Gastroesophageal sphincter (tissue), 4 donors: ENCODE measurements at regions not wholly inside any gene's neighbourhood (a gene's known extent, or its start where the extent isn't known, plus 50 kb on each side); places are given as distances from the start of the nearest gene placed in this dataset.

Experiments used
- ATAC-seq: fragments of 150-250 bp; one replicate; pipeline ENCODE4 v1.9.1; 2016; ENCODE audit warnings: mild to moderate bottlenecking, moderate library complexity
- H3K27ac ChIP-seq, 4 donors: fragments of 200-600 bp; sonication (generic) in 3 of 4; 1 replicate in 3 of 4; 2 replicates in 1 of 4; pipeline ENCODE4 v1.5.1; 2016 to 2019
- H3K27me3 ChIP-seq: fragments of 200-600 bp; sonication (generic); one replicate; pipeline ENCODE4 v1.5.1; 2019
- H3K36me3 ChIP-seq, 2 donors: fragments of 200-600 bp; sonication (generic); one replicate each; pipeline ENCODE4 v1.5.1; 2019; ENCODE audit warnings: control low read depth in 1 of 2
- H3K4me1 ChIP-seq, 3 donors: fragments of 200-600 bp; sonication (generic); 1 replicate in 2 of 3; 2 replicates in 1 of 3; pipeline ENCODE4 v1.5.1; 2016 to 2019; ENCODE audit warnings: control low read depth in 2 of 3
- H3K4me3 ChIP-seq, 2 donors: fragments of 200-600 bp; sonication (generic); one replicate each; pipeline ENCODE4 v1.5.1; 2019; ENCODE audit warnings: mild to moderate bottlenecking in 1 of 2, moderate library complexity in 1 of 2
- H3K9me3 ChIP-seq, 3 donors: fragments of 200-600 bp; sonication (generic); one replicate each; pipeline ENCODE4 v1.5.1; 2017 to 2019; ENCODE audit warnings: control low read depth in 2 of 3
- EP300 ChIP-seq: sonication (generic); formaldehyde crosslinking; IDR thresholded peaks from one replicate; pipeline ENCODE4 v1.6.1; 2017; ENCODE audit warnings: antibody characterized with exemption, mild to moderate bottlenecking
- POLR2A ChIP-seq, 2 donors: fragments of 450-650 bp; IDR thresholded peaks; one replicate each; pipeline ENCODE4 v1.6.1; 2017; ENCODE audit warnings: antibody characterized with exemption in 2 of 2, mild to moderate bottlenecking in 2 of 2, moderate library complexity in 1 of 2
- POLR2AphosphoS5 ChIP-seq: sonication (generic); formaldehyde crosslinking; IDR thresholded peaks from one replicate; pipeline ENCODE4 v1.6.1; 2017; ENCODE audit warnings: antibody characterized with exemption
- WGBS, 2 donors: methylation state at CpG; one replicate each; pipeline ENCODE4 v1.1.5; 2018; ENCODE audit warnings: low coverage in 1 of 2; 5-methylcytosine and 5-hydroxymethylcytosine counted together
- TF ChIP-seq, protein P1 (sequence below), 4 experiments: fragments of 200-600 bp in 2 of 4; fragments of 450-650 bp in 2 of 4; sonication (generic) in 1 of 4; IDR thresholded peaks; one replicate each; pipeline ENCODE4 v1.5.1; 2017 to 2019; ENCODE audit warnings: antibody characterized with exemption in 4 of 4, mild to moderate bottlenecking in 2 of 4, moderate library complexity in 2 of 4

DNA sequence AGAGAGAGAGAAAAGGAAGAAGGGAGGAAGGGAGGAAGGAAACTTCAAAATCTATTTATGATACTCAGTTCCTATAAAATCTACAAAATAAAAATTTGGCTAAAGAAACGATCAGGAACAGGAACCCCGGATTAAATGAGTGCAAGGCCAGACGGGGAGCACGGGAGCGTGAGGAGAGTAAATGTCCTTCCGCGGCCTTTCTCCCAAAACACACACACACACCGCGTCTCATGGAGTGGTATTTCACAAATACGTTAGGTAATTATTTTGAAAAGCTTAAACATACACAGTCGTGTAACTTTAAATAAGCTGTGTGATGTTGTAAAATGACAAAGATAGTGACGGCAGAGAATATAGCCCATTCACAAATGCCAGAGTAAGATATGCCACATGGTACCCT, 125.7 kb upstream of the AFDN start:
- H3K4me1 ChIP-seq: peaks cover 0 to 11% (median 0%) of the 10 kb centered on the region in 3 donors
- no peak for TF ChIP-seq POLR2A (IDR thresholded peaks at IDR 0.05)
- no peak for TF ChIP-seq EP300
- TF ChIP-seq, protein P1, sequence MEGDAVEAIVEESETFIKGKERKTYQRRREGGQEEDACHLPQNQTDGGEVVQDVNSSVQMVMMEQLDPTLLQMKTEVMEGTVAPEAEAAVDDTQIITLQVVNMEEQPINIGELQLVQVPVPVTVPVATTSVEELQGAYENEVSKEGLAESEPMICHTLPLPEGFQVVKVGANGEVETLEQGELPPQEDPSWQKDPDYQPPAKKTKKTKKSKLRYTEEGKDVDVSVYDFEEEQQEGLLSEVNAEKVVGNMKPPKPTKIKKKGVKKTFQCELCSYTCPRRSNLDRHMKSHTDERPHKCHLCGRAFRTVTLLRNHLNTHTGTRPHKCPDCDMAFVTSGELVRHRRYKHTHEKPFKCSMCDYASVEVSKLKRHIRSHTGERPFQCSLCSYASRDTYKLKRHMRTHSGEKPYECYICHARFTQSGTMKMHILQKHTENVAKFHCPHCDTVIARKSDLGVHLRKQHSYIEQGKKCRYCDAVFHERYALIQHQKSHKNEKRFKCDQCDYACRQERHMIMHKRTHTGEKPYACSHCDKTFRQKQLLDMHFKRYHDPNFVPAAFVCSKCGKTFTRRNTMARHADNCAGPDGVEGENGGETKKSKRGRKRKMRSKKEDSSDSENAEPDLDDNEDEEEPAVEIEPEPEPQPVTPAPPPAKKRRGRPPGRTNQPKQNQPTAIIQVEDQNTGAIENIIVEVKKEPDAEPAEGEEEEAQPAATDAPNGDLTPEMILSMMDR (IDR thresholded peaks at IDR 0.05): no peak
- TF ChIP-seq POLR2AphosphoS5: no peak
- H3K36me3 ChIP-seq: no peaks in the 10 kb centered on the region
- WGBS, 2 donors: 82 to 86% methylated on average over 4 to 12 of the region's 12 CpGs
- H3K9me3 ChIP-seq: no peaks in the 10 kb centered on the region
- H3K27me3 ChIP-seq: no peaks in the 10 kb centered on the region
- no peak for ATAC-seq
- no peak overlapping the region for H3K4me3 ChIP-seq
- no peak overlapping the region for H3K27ac ChIP-seq

DNA sequence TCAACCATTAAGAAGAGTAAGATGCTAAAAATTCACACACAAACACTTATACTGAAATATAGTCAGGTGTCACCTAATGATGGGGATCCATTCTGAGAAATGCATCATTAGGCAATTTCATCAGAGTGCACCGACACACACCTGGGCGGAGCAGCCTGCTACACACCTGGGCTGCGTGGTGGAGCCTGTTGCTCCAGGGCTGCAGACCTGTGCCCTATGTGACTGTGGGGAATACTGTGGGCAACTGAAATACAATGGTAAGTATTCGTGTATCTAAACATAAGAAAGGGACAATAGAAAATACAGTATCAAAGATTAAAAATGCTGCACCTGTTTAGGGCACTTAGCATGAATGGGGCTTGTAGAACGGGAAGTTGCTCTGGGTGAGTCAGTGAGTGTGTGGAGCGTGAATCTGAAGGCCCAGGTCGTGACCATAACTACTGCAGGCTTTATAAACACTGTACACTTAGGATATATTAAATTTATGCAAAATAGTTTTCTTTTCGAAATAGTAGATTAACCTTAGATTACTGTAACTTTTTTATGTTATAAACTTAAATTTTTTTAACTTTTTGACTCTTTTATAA, 124.4 kb upstream of the AFDN start:
- Histone ChIP-seq H3K9me3 (no peaks in the 10 kb centered on the region), H3K4me1 (peaks cover 0 to 11% (median 0%) of the 10 kb centered on the region in 3 donors), H3K27me3 (no peaks in the 10 kb centered on the region), H3K36me3 (no peaks in the 10 kb centered on the region), H3K4me3 (no peak overlapping the region), H3K27ac (no peak overlapping the region)
- no peak for ATAC-seq
- 81 to 87% methylated on average over 7 to 8 of the region's 8 CpGs for WGBS, 2 donors
- no peak for TF ChIP-seq POLR2A (IDR thresholded peaks at IDR 0.05)
- no peak for TF ChIP-seq EP300
- TF ChIP-seq, protein P1 (IDR thresholded peaks at IDR 0.05): no peak
- TF ChIP-seq POLR2AphosphoS5: no peak

DNA sequence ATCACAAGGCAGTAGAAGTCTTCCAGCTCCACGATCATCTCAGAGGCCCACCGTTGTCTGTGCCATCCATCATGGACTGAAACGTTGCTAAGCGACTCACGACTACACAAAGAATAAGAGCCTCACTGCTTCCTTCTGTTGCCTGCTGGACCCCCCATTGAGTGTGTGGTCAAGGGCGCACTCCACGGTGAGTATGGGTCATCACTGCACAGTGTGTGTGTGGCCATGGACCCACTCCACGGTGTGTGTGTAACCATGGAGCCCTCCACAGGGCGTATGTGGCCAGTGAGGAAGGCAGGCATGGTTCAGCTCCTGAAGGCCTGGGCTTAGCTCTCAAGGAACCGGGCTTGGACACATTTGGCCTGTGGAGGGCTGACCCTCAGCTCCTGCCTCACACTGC, 123.4 kb upstream of the AFDN start:
- H3K4me1 ChIP-seq: peaks cover 0 to 11% (median 0%) of the 10 kb centered on the region in 3 donors
- 29 to 68% methylated on average over 2 to 6 of the region's 10 CpGs for WGBS, 2 donors
- H3K4me3 ChIP-seq: no peak overlapping the region
- no peaks in the 10 kb centered on the region for H3K27me3 ChIP-seq
- H3K36me3 ChIP-seq: no peaks in the 10 kb centered on the region
- H3K9me3 ChIP-seq: no peaks in the 10 kb centered on the region
- H3K27ac ChIP-seq: no peak overlapping the region
- no peak for ATAC-seq
- TF ChIP-seq POLR2AphosphoS5 (no peak), EP300 (no peak), POLR2A (IDR thresholded peaks at IDR 0.05) (no peak)
- TF ChIP-seq, protein P1 (IDR thresholded peaks at IDR 0.05): no peak

- H3K9me3 ChIP-seq: no peaks in the 10 kb centered on the region
- no peak for ATAC-seq
- TF ChIP-seq POLR2A (IDR thresholded peaks at IDR 0.05): no peak
- no peak for TF ChIP-seq POLR2AphosphoS5
- TF ChIP-seq, protein P1 (IDR thresholded peaks at IDR 0.05): no peak
- no peak for TF ChIP-seq EP300
- WGBS, 2 donors: no CpG with 5 or more reads among the region's 10 CpGs
- H3K4me3 ChIP-seq: no peak overlapping the region
- no peaks in the 10 kb centered on the region for H3K36me3 ChIP-seq
- H3K27me3 ChIP-seq: no peaks in the 10 kb centered on the region
- no peak overlapping the region for H3K27ac ChIP-seq
- H3K4me1 ChIP-seq: peaks cover 0 to 10% (median 0%) of the 10 kb centered on the region in 3 donors
These were observed 122.9 kb upstream of the AFDN start for GRCh38 chr6:167703781-167704180.

DNA sequence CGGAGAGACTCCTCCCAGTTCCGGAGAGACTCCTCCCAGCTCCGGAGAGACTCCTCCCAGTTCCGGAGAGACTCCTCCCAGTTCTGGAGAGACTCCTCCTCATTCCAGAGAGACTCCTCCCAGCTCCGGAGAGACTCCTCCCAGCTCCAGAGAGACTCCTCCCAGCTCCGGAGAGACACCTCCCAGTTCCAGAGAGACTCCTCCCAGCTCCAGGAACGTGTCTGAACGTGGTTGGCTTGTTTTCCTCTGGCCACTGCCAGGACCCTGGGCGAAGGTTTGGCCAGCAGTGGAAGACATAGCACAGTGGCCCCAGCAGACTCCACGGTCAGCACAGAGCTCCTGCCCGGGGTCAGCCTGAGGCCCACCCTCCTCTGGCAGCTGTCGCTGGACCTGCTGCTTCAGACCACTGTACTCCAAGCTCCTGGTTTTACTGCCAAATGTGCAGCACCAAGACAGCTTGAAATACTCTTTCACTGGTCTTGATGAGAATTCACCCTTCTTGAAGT, 122.3 kb upstream of the AFDN start:
- TF ChIP-seq, protein P1 (IDR thresholded peaks at IDR 0.05): no peak
- no peak for TF ChIP-seq POLR2AphosphoS5
- WGBS, 2 donors: 55% methylated on average over 1 of the region's 12 CpGs; no CpG with 5 or more reads in 1 of the 2 donors
- no peak for ATAC-seq

More for the DNA sequence above, 122.3 kb upstream of the AFDN start:
- Histone ChIP-seq H3K27me3 (no peaks in the 10 kb centered on the region), H3K4me1 (peaks cover 0 to 4% (median 0%) of the 10 kb centered on the region in 3 donors), H3K4me3 (no peak overlapping the region), H3K36me3 (no peaks in the 10 kb centered on the region), H3K9me3 (no peaks in the 10 kb centered on the region), H3K27ac (no peak overlapping the region)
